ENCODE measurements at regions not wholly inside any gene's neighbourhood (a gene's known extent, or its start where the extent isn't known, plus 50 kb on each side); places are given as distances from the start of the nearest gene placed in this dataset.

- no peak for DNase-seq
These were observed 168.8 kb downstream of the CYLD start for GRCh38 chr16:50910736-50911100.

DNA sequence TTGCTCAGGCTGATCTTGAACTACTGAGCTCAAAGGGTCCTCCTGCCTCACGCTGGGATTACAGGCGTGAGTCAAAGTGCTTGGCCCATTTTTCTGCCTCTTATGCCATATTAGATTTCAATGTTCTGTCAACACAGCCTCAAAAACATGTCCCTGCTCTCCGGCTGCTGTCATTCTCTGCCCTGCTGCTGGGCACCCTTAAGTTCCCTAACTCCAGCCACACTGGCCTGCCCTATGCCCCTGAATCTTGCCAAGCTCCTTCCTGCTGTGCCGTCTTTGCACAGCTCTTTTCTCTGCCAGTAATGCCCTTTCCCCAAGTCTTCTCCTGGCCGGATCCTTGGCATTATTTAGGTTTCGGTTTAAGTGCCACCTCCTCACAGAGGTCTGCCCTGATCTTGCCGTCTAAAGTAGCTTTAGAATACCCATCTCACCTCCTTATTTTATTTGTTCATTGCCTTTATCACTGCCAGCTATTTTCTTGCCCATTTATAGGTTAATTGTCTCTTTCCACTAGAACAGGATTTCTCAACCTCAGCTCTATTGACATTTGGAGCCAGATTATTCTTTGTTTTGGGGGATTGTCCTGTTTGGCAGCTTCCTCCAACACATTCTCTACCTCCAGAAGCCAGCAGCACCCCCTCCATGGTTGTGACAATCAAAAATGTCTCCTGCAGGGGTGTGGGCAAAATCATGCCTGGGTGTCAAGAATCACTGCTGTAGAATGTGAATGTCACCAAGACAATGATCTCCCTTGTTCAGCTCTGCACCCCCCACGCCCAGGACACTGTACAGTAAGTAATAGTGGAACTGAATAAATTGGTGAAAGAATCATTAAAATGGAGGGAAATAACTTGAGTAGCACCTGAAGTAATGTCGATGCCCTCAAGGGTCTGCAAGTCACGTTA, 168.2 kb downstream of the CYLD start:
- no peak for DNase-seq

GRCh38 chr16:50908468-50908867, 166.6 kb downstream of the CYLD start:
- DNase-seq, result no peak

- DNase-seq, result no peak
These were observed 164.6 kb downstream of the CYLD start for GRCh38 chr16:50906454-50906853.

DNA sequence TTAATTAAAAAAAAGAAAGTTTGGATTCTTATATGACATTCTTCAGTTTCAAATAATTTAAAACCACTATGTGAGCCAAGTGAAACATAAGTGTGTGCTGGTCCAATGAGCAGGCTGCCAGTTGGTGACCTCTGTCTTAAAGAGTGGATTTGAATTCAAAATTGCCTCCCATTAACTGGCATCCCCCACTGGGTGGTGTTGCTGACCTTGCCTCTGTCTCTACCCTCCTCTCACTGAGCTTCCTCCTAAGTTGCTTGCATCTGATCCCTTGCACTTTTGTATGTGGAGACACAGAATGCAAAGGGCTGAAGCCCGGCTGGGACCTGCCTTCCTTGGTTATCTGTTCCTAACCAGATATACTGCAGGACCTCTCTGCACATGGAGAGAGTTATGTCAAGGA, 160.6 kb downstream of the CYLD start:
- DNase-seq, result no peak

- no peak for DNase-seq
These were observed 159.2 kb downstream of the CYLD start for GRCh38 chr16:50901062-50901461.

- no peak for DNase-seq
These were observed 158.6 kb downstream of the CYLD start for GRCh38 chr16:50900391-50900942.

- DNase-seq, result no peak
These were observed 158.1 kb downstream of the CYLD start for GRCh38 chr16:50899951-50900350.

- DNase-seq, result no peak
These were observed 147.9 kb downstream of the CYLD start for GRCh38 chr16:50889746-50890145.

DNA sequence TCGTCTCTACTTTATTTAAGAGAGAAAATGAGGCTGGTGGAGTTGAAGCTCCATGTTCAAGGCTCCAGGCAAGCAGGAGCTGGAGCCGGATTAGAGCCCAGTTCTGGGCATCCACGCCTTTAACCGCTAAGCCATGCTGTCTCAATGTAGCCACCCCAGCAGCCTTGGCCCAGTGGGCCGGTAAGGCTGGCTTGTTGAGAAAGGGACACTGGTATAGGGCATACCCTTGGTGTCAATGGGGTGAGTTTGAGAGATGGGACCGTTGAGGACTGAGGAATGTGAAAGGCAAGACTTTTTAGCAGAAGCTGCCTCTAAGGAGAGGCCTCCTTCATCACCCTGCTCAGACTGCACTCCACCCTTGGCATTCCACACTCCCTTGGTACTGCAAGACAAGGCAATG, 147.4 kb downstream of the CYLD start:
- no peak for DNase-seq

DNA sequence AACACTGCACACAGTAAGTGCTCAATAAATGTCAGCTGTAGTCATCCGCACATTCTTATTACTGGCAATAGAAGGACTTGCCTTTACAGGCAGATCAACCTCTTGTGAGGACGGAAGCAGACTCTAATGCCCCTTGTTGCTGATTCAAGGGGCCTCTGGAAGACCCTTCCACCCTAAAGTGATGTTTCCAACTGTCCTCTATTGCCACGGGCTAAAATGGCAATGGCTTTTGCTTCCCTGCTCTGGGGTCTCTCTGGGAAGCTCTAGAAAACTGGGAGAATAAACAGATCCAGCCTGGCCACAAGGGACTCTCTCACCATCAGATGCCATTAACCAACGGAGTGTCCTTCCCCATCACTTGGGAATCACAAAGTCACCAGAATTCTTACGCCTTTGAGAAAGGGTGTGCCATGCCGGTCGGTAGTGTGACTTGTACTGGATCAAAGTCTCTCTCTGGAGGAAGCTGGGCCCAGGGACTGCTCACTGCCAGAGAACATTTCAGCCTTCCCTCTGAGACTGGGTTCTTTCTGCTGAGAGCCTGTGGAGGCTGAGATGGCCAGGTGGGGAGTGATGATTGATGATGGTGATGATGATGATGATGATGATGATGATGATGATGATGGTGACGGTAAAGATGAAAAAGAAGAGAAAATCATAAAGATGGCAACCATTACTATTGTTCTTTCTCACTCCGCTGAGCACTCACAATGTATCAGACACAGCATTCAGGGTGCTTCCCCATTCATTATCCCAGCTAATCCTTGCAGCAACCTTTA, 146.8 kb downstream of the CYLD start:
- no peak for DNase-seq

GRCh38 chr16:50887500-50888298, 145.8 kb downstream of the CYLD start:
- DNase-seq, result no peak

GRCh38 chr16:50884066-50884860, 142.4 kb downstream of the CYLD start:
- peak; percentile 23 for DNase-seq

DNA sequence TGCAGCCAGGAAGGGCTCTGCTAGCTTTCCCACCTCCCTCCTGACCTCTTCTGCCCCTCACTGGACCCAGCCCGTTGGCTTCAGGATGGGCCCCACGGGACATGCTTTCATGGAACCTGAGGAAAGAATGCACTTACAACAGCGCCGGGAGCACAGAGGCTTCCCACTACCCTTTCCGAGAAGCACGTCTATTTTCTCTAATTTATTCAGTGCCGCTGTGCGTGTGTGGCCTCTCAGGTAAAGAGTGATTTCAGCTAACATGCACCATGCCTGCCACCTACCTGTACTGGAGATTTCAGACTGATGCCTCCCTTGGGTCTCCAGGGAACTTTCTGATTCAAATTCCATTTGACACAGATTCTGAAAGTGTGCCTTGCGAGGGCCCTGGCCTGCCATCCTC, 140.1 kb downstream of the CYLD start:
- DNase-seq, result no peak

- DNase-seq, result no peak
These were observed 139.5 kb downstream of the CYLD start for GRCh38 chr16:50881331-50881830.

DNA sequence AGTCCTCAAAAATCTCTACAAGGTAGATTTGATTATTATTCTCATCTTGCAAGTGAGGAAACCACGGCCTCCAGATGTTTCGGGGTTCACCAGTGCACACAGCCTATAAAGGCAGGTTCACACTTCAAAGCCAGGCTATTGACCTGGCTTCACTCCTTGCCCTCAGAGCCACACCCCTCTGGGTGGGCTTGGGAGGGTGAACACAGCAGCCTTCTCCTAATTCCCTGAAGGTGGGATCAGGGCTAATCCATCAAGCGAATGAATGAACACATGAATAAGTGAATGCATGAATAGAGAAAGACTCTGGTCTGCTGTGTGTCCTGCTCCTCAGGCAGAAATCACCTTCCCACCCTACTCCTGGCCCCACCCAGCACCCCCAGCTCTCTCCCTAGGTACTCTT, 139.0 kb downstream of the CYLD start:
- no peak for DNase-seq

- no peak for DNase-seq
These were observed 138.2 kb downstream of the CYLD start for GRCh38 chr16:50879873-50880695.

GRCh38 chr16:50878966-50879615, 137.2 kb downstream of the CYLD start:
- no peak for DNase-seq

DNA sequence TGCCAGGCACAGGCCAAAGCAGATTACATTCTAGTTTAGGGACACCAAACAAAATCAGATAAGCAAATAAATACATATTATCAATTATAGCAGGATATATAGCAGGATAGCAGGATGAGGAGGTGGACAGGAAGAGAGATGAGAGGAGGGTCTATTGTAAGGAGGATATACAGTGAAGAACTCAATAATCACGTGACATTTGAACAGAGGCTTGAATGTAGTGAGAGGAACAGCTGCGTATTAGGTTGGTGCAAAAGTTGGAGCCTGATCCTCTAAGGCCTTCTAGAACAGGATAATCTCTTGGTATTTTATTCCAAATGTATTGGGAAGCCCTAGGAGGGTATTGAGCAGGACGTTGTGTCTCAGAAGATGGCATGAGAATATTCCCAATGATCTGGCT, 136.7 kb downstream of the CYLD start:
- DNase-seq, result no peak

GRCh38 chr16:50876263-50876662, 134.4 kb downstream of the CYLD start:
- DNase-seq, result no peak

DNA sequence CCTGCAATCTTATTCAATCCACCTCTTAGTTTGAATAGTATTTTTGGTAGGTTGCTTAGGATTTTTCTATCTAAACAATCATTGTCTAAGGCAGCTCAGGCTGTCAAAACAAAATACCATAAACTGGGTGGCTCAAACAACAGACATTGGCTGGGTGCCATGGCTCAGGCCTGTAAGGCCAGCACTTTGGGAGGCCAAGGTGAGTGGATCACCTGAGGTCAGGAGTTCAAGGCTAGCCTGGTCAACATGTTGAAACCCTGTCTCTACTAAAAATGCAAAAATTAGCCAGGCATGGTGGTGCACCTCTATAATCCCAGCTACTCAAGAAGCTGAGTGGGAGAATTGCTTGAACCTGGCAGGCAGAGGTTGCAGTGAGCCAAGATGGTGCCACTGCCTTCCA, 126.7 kb downstream of the CYLD start:
- DNase-seq, result no peak
